KG1 (cell line): ENCODE measurements at regions not wholly inside any gene's neighbourhood (a gene's known extent, or its start where the extent isn't known, plus 50 kb on each side); places are given as distances from the start of the nearest gene placed in this dataset.
"Not testable (repeated sequence)": the region's sequence is repeated elsewhere in the genome, so short reads cannot be mapped to it uniquely, and the experiment has no call there.

Experiments used
- DNase-seq: peaks from one replicate; lab custom pipeline; 2025; lab: John Stamatoyannopoulos, UW

DNA sequence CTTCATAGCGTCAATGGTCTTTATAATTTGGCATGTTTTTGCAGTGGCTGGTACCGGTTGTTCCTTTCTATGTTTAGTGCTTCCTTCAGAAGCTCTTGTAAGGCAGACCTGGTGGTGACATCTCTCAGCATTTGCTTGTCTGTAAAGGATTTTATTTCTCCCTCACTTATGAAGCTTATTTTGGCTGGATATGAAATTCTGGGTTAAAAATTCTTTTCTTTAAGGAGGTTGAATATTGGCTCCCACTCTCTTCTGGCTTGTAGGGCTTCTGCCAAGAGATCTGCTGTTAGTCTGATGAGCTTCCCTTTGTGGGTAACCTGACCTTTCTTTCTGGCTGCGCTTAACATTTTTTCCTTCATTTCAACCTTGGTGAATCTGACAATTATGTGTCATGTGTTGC, 250.0 kb upstream of the CTNNB1 start:
- DNase-seq = not testable (repeated sequence)

DNA sequence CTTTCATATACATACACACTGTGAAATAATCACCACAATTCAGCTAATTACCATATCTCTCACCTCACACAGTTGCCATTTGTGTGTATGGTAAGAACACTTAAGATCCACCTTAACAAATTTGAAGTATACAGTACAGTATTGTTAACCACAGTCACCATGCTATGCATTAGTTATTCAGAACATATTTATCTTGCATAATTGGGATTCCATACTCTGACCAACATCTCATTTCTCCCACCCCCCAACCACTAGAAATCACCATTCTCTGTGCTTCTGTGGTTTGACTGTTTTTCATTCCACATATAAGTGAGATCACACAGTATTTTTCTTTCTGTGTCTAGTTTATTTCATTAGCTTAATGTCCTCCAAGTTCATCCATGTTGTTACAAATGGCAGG, 247.7 kb upstream of the CTNNB1 start:
- DNase-seq = no peak

GRCh38 chr3:40961104-40961857, 238.0 kb upstream of the CTNNB1 start:
- DNase-seq = no peak

GRCh38 chr3:40962721-40963120, 236.6 kb upstream of the CTNNB1 start:
- no peak for DNase-seq

DNA sequence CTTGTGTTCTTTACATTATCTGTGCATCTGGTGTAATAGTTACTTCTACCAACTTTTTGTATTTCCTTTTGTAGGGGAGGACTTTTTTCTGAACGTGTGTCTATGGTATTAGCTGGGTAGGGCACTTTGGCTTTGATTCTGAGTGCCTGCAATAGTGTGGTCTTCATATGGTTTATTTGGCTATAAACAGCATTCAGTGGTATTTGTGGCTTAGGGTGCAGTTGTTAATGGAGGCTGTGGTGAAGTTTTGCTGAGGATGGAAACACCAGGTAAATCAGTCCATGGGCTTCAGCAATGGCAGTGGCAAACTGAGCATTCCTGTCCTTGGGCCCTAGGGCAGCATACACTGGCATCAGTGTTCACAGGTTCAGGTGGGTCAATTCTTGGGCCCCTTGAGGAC, 230.6 kb upstream of the CTNNB1 start:
- no peak for DNase-seq

- no peak for DNase-seq
Measured at GRCh38 chr3:40969341-40969740, 230.0 kb upstream of the CTNNB1 start.

DNA sequence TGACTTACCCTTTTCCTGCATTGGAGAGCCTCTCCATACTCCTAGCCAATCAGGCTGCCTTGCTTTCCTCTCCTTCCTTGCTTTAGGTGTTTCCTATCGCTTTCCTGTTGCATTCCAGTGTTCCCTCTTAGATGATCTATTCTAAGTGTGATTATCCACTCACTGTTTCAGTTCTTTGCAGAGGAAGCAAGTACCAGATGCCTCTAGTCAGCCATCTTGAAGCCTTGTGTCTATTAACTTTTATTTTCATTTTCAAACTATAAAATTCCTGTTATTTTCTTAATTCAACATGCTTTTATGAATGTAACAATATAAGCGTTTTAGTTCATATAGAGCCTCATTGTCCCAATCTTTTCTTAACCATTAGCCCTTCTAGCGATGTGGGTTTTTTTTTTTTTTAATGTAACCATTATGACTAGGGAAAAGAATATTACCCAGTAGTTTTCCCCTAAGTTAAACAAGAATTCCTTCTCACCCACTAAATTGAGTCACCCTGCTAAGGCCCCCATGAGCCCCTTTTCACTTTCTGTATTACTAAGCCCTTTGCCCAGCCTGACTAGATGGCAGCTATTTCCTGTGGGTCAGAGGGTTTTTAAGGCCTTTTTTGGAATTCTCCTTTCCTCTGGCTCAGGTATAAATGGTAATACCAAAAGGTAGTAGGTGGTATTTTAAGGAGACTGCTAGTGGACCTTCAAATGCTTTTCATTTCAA, 229.4 kb upstream of the CTNNB1 start:
- no peak for DNase-seq

- peak; percentile 91 for DNase-seq
Measured at GRCh38 chr3:40971191-40972168, 227.8 kb upstream of the CTNNB1 start.

- no peak for DNase-seq
Measured at GRCh38 chr3:40972350-40972749, 227.0 kb upstream of the CTNNB1 start.

- no peak for DNase-seq
Measured at GRCh38 chr3:40973141-40973540, 226.2 kb upstream of the CTNNB1 start.

DNA sequence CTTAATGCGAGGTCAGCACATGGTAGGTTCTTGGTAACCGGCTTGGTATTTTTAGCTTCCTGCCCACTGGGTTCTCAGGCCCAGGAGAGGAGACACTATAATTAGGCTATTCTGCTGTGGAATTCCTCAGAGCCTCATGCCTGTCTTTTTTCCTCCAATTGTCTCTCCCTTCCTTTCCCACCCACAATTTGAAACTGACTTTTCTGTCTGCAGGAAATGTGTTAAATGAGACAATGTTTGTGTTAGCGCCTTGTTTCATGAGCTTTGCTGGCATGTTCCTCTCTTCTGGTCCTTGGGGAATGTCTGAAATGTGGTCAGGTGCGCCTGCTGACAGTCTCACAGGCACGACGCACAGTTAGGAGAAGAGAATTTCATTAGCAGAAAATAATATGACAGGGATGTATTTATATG, 223.6 kb upstream of the CTNNB1 start:
- DNase-seq = no peak

DNA sequence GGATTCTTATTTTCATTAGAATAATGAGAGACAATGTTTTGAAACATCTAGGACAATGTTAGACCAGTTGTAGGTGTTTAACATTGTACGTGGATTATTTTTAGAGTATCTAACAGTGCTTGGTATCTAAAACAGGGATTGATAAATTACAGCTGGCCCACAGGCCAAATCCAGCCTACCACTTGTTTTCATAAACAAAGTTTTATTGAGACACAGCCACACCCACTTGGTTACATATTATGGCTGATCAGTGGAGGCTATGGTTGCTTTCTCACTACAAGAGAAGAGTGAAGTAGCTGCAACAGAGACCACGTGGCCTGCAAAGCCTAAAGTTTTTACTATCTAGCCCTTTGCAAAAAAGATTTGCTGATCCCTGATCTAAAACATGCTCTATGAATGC, 223.1 kb upstream of the CTNNB1 start:
- no peak for DNase-seq

- no peak for DNase-seq
Measured at GRCh38 chr3:40978442-40978841, 220.9 kb upstream of the CTNNB1 start.

GRCh38 chr3:40979962-40980361, 219.3 kb upstream of the CTNNB1 start:
- DNase-seq = no peak

- DNase-seq = no peak
Measured at GRCh38 chr3:40980467-40980866, 218.8 kb upstream of the CTNNB1 start.

- DNase-seq = no peak
Measured at GRCh38 chr3:40985195-40985594, 214.1 kb upstream of the CTNNB1 start.

DNA sequence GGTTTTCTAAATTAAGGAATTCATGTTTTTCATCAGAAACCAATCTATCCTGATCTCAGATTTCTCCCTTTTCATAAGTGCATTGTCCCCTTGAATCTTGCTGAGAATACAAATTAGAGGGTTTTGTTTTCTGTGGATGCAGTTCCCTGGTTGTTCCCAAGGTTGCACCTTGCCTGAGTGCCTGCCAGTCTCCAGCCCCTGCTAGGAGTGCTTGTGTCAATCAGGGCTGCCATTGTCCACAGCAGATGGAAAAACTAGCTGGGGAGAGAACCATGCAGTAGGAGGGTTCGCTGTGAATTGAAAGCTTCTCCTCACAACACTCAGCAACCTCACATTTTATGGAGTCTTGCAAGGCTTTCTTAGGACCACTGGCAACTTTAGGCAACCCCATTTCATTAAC, 210.8 kb upstream of the CTNNB1 start:
- no peak for DNase-seq

GRCh38 chr3:40989141-40990061, 209.9 kb upstream of the CTNNB1 start:
- DNase-seq = no peak

- no peak for DNase-seq
Measured at GRCh38 chr3:40990062-40990456, 209.2 kb upstream of the CTNNB1 start.

DNA sequence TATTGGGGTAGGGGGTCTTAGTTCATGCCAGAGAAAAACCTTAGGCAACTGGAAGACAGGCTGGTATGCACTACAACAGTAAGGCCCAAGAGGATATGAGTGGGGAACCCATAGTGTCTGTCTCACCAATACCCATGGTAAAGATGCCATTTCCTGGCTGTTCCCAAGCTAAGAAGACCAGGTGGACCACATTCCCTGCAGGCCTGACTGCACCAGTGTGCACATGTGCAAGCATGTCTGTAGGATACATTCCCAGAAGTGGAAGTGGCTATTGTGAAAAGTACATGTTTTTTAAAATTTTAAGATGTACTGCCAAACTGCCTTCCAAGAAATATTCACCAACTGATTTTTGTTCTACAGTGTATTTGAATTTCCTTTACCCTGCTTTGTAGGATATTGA, 207.3 kb upstream of the CTNNB1 start:
- DNase-seq = no peak

- DNase-seq = no peak
Measured at GRCh38 chr3:40994611-40995010, 204.7 kb upstream of the CTNNB1 start.
